ENCODE measurements at regions not wholly inside any gene's neighbourhood (a gene's known extent, or its start where the extent isn't known, plus 50 kb on each side); places are given as distances from the start of the nearest gene placed in this dataset.
"Not testable (repeated sequence)": the region's sequence is repeated elsewhere in the genome, so short reads cannot be mapped to it uniquely, and the experiment has no call there.

GRCh38 chr1:120981489-120982094 is 92.0 kb downstream of the PPIAL4A start:
- not testable (repeated sequence) for TF ChIP-seq POLR2A, CTCF (IDR thresholded peaks at IDR 0.05)

Measured in prostate gland (tissue), 2 donors.